Spleen (tissue), 7 donors: ENCODE measurements at regions not wholly inside any gene's neighbourhood (a gene's known extent, or its start where the extent isn't known, plus 50 kb on each side); places are given as distances from the start of the nearest gene placed in this dataset.
"Not testable (repeated sequence)": the region's sequence is repeated elsewhere in the genome, so short reads cannot be mapped to it uniquely, and the experiment has no call there.

ENCODE experiments used
- CTCF ChIP-seq, 11 experiments: fragments of 200-600 bp in 7 of 11; fragments of 450-650 bp in 4 of 11; sonication (generic) in 4 of 11; IDR thresholded peaks in 8 of 11; conservative IDR thresholded peaks in 3 of 11; 1 replicate in 7 of 11; 2 replicates in 4 of 11; pipeline versions ENCODE4 v1.4.0 to v1.8.0; 2016 to 2021; ENCODE audit warnings: antibody characterized with exemption in 11 of 11, inconsistent platforms in 4 of 11, mild to moderate bottlenecking in 1 of 11
- POLR2A ChIP-seq, 3 donors: fragments of 450-650 bp; IDR thresholded peaks; one replicate each; pipeline ENCODE4 v1.5.1; 2017; ENCODE audit warnings: antibody characterized with exemption in 3 of 3, mild to moderate bottlenecking in 1 of 3
- donor health status: DM: no; HTN: no; CAD: no; lungs with moderate emphysema.
- donor health status: DM: no; HTN: no; CAD: no.
- donor health status: DM: no; HTN: no; CAD: no.

DNA sequence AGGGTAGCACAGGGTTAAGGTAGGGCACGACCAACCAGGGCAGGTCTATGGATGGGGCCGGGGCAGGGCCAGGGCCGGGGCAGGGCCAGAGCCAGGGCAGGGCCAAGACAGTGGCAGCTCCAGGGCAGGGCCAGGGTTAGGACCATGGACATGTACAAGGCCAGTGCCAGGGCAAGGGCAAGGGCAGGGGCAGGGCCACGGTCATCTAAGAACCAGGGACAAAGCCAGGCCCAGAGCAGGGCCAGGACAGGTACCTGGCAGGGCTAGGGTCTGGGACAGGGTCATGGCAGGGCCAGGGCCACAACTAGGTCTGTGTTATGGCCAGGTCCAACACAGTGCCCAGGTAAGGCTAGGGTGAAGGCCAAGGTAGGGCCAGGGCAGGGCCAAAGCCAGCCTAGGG lies 541.8 kb downstream of the TP53TG3F start:
- TF ChIP-seq CTCF (IDR thresholded peaks at IDR 0.05 in 8 of 11, conservative IDR thresholded peaks at IDR 0.05 in 3 of 11); POLR2A (IDR thresholded peaks at IDR 0.05): not testable (repeated sequence)
